Testis (tissue), 2 donors: ENCODE measurements at regions not wholly inside any gene's neighbourhood (a gene's known extent, or its start where the extent isn't known, plus 50 kb on each side); places are given as distances from the start of the nearest gene placed in this dataset.

ENCODE experiments used
- CTCF ChIP-seq, 3 experiments: fragments of 450-650 bp in 2 of 3; fragments of 200-600 bp in 1 of 3; sonication (generic) in 1 of 3; IDR thresholded peaks; one replicate each; pipeline ENCODE4 v1.5.1; 2016 to 2019; ENCODE audit warnings: antibody characterized with exemption in 3 of 3, mild to moderate bottlenecking in 2 of 3, moderate library complexity in 1 of 3
- POLR2A ChIP-seq: fragments of 450-650 bp; IDR thresholded peaks from one replicate; pipeline ENCODE4 v1.6.1; 2017; ENCODE audit warnings: antibody characterized with exemption, mild to moderate bottlenecking, moderate library complexity

DNA sequence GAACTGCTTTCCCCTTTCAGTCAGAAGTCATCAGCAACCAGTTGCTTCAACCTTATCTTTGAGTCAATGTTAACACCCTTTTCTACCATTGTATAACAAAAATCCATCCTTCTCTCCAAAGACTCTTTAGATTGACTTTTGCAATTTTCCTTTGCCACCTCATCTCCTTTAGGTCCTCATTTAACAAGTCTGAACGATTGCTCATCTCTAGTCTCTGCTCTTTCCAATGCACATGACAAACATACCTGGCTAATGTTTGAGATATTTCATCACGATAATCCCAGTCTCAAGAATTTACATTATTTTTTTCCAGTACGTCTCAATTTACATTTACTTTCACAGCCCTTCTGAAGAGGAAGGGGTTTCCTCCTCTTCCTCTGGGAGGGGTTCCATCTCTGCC lies 127.5 kb downstream of the KLF12 start:
- TF ChIP-seq CTCF (IDR thresholded peaks at IDR 0.05) (no peak), POLR2A (no peak)
